GM12878 (cell line): ENCODE measurements at regions not wholly inside any gene's neighbourhood (a gene's known extent, or its start where the extent isn't known, plus 50 kb on each side); places are given as distances from the start of the nearest gene placed in this dataset.

Experiments used
- ATAC-seq: fragments of 200-7000 bp; cut with Tn5 transposase; 3 replicates; pipeline ENCODE4 v1.9.1; 2020; ENCODE audit warnings: mild to moderate bottlenecking, moderate library complexity
- BruUV-seq: library from RNA; stranded (reverse); fragments of 400-500 nt; replicated peaks from 2 replicates; lab custom pipeline; 2021; lab: Mats Ljungman, UMichigan
- CTCF ChIA-PET: fragments of 300-600 bp; sonication (Branson Sonifier 250); formaldehyde crosslinking; extraction: SDS; loops from one replicate; lab custom pipeline; 2021; ENCODE audit warnings: inconsistent platforms; lab: Yijun Ruan, JAX
- POLR2A ChIA-PET: fragments of 350-600 bp; formaldehyde crosslinking; extraction: SDS; loops from one replicate; lab custom pipeline; 2021; ENCODE audit warnings: inconsistent platforms; lab: Charles Lee
- RAD21 ChIA-PET: fragments of 300-600 bp; sonication (Branson Sonifier 250); formaldehyde crosslinking; loops from one replicate; lab custom pipeline; 2023; ENCODE audit warnings: antibody characterized with exemption; ENCODE audit not compliant: unreplicated experiment; lab: Charles Lee
- SMC1A ChIA-PET: fragments of 300-600 bp; sonication (Branson Sonifier 250); formaldehyde crosslinking; loops from one replicate; lab custom pipeline; 2023; ENCODE audit not compliant: unreplicated experiment, uncharacterized antibody; lab: Charles Lee
- DNase-seq: peaks from one replicate; pipeline ENCODE4 v3.0.0-alpha.2; 2011; ENCODE audit warnings: low read depth, low spot score
- FAIRE-seq: peaks from 3 replicates; lab custom pipeline; 2011; peaks lifted over from hg19 to GRCh38; lab: Jason Lieb, UNC
- H2AFZ ChIP-seq: 2 replicates; pipeline ENCODE4 v1.6.0; 2011; ENCODE audit warnings: low read depth, low read length, control low read depth; ENCODE audit not compliant: control insufficient read depth
- H3K27ac ChIP-seq: 2 replicates; pipeline ENCODE4 v1.5.1; 2011; ENCODE audit warnings: control low read depth; ENCODE audit not compliant: control insufficient read depth, insufficient read depth
- H3K27me3 ChIP-seq, 2 experiments: replicated peaks in 1 of 2; 2 replicates each; pipeline versions ENCODE4 v1.6.0 to v1.6.1; 2011; ENCODE audit warnings: low read length in 1 of 2; ENCODE audit not compliant: control insufficient read depth in 2 of 2, insufficient read depth in 2 of 2
- H3K36me3 ChIP-seq, 2 experiments: 2 replicates each; pipeline ENCODE4 v1.5.1; 2011; ENCODE audit warnings: low read length in 1 of 2; ENCODE audit not compliant: control insufficient read depth in 2 of 2, insufficient read depth in 2 of 2
- H3K4me1 ChIP-seq: 2 replicates; pipeline ENCODE4 v1.6.1; 2011; ENCODE audit warnings: mild to moderate bottlenecking, low read length, moderate library complexity, mixed read lengths; ENCODE audit not compliant: control insufficient read depth, insufficient read depth
- H3K4me2 ChIP-seq: 2 replicates; pipeline ENCODE4 v1.6.0; 2011; ENCODE audit warnings: control low read depth; ENCODE audit not compliant: control insufficient read depth, insufficient read depth
- H3K4me3 ChIP-seq: fragments of 200-600 bp; sonication (generic); 2 replicates; pipeline ENCODE4 v1.5.1; 2016
- H3K79me2 ChIP-seq: 2 replicates; pipeline ENCODE4 v1.6.0; 2011; ENCODE audit warnings: low read length; ENCODE audit not compliant: control insufficient read depth, insufficient read depth
- H3K9ac ChIP-seq: 2 replicates; pipeline ENCODE4 v1.8.0; 2011; ENCODE audit warnings: low read length, control low read depth, mixed read lengths; ENCODE audit not compliant: control insufficient read depth, insufficient read depth
- H3K9me3 ChIP-seq: replicated peaks from 3 replicates; pipeline ENCODE4 v1.5.1; 2011; ENCODE audit warnings: mild to moderate bottlenecking, low read length; ENCODE audit not compliant: control insufficient read depth, insufficient read depth
- H4K20me1 ChIP-seq: 2 replicates; pipeline ENCODE4 v1.6.0; 2011; ENCODE audit not compliant: control insufficient read depth, insufficient read depth
- CREM ChIP-seq: IDR thresholded peaks from 2 replicates; pipeline ENCODE4 v1.6.1; 2014; ENCODE audit warnings: antibody characterized with exemption, low read depth
- DPF2 ChIP-seq: fragments of 450-650 bp; IDR thresholded peaks from 2 replicates; pipeline ENCODE4 v1.6.1; 2017; ENCODE audit warnings: mild to moderate bottlenecking
- RB1 ChIP-seq: fragments of 450-650 bp; formaldehyde crosslinking; IDR thresholded peaks from 2 replicates; pipeline ENCODE4 v1.6.1; 2017; ENCODE audit warnings: mild to moderate bottlenecking, borderline replicate concordance
- USF1 ChIP-seq: IDR thresholded peaks from 2 replicates; pipeline ENCODE4 v1.6.1; 2011; ENCODE audit warnings: borderline replicate concordance, low read depth, mild to moderate bottlenecking, moderate library complexity, mixed read lengths, low read length; ENCODE audit not compliant: insufficient read depth; ENCODE audit errors: extremely low read length
- WGBS: methylation state at CpG from one replicate; pipeline ENCODE4 v1.1.6; 2016; ENCODE audit warnings: low lambda C conversion rate; ENCODE audit not compliant: insufficient replicate concordance, insufficient coverage; ENCODE audit errors: missing lambda C conversion rate; 5-methylcytosine and 5-hydroxymethylcytosine counted together
- in situ Hi-C: fragments of 300-500 bp; cut with MboI; formaldehyde crosslinking; loops from 9 replicates; pipeline ENCODE4 v1.14.3; 2018; ENCODE audit warnings: mixed read lengths
- intact Hi-C: fragments of 100-400 bp; cut with micrococcal nuclease; formaldehyde crosslinking; loops from one replicate; pipeline ENCODE4 v1.14.2; 2022; ENCODE audit not compliant: unreplicated experiment
- TF ChIP-seq, protein P1 (sequence below): IDR thresholded peaks from 2 replicates; pipeline ENCODE4 v1.6.1; 2012; ENCODE audit warnings: low read length, inconsistent platforms
- TF ChIP-seq, protein P2 (sequence below): fragments of 450-650 bp; IDR thresholded peaks from 2 replicates; pipeline ENCODE4 v1.6.1; 2016; ENCODE audit warnings: mild to moderate bottlenecking

DNA sequence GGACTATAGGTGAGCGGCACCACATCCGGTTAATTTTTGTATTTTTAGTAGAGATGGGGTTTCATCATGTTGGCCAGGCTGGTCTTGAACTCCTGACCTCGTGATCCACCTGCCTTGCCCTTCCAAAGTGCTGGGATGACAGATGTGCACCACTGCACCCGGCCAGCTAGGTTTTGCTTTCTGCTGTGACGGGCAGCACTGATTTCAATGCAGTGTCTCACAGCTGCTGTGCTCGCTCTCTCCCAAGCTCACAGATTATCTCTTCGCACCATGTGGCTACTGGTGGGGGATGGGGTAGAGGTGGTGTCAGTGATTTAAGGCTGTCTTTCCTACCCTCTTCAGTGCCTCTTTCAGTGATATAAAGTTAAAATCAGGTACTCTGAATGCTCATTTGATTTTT lies 909.1 kb downstream of the TRHDE start:
- no peak for ATAC-seq
- H3K36me3 ChIP-seq: no peaks in the 10 kb centered on the region
- no peak overlapping the region for H2AFZ ChIP-seq
- POLR2A ChIA-PET: interaction anchor here (0.6 kb wide), 1 partner anchor 1639 kb away, joined by 3 read pairs; no protein-coding TSS in a partner anchor
- no peak overlapping the region for H3K9ac ChIP-seq
- in situ Hi-C loops (loop anchor here (25.0 kb wide), 1 partner anchor 106 kb away; no protein-coding TSS in a partner anchor), intact Hi-C loops (no loop called here)
- SMC1A ChIA-PET: no interaction called here
- no TSS peak for BruUV-seq
- H3K4me2 ChIP-seq: no peak overlapping the region
- CTCF ChIA-PET: interaction anchor here (1.3 kb wide), 1 partner anchor 9 kb away, joined by 3 read pairs; no protein-coding TSS in a partner anchor
- H3K27ac ChIP-seq: no peak overlapping the region
- H3K79me2 ChIP-seq: no peaks in the 10 kb centered on the region
- TF ChIP-seq RB1: no peak
- TF ChIP-seq, protein P1, sequence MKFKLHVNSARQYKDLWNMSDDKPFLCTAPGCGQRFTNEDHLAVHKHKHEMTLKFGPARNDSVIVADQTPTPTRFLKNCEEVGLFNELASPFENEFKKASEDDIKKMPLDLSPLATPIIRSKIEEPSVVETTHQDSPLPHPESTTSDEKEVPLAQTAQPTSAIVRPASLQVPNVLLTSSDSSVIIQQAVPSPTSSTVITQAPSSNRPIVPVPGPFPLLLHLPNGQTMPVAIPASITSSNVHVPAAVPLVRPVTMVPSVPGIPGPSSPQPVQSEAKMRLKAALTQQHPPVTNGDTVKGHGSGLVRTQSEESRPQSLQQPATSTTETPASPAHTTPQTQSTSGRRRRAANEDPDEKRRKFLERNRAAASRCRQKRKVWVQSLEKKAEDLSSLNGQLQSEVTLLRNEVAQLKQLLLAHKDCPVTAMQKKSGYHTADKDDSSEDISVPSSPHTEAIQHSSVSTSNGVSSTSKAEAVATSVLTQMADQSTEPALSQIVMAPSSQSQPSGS: no peak
- TF ChIP-seq, protein P2, sequence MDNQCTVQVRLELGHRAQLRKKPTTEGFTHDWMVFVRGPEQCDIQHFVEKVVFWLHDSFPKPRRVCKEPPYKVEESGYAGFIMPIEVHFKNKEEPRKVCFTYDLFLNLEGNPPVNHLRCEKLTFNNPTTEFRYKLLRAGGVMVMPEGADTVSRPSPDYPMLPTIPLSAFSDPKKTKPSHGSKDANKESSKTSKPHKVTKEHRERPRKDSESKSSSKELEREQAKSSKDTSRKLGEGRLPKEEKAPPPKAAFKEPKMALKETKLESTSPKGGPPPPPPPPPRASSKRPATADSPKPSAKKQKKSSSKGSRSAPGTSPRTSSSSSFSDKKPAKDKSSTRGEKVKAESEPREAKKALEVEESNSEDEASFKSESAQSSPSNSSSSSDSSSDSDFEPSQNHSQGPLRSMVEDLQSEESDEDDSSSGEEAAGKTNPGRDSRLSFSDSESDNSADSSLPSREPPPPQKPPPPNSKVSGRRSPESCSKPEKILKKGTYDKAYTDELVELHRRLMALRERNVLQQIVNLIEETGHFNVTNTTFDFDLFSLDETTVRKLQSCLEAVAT: no peak
- TF ChIP-seq DPF2: no peak
- no peak for TF ChIP-seq USF1
- no peak for TF ChIP-seq CREM
- TF ChIP-seq, all 136 proteins: peak for 0
- RAD21 ChIA-PET: no interaction called here
- Histone ChIP-seq H3K27me3 (no peaks in the 10 kb centered on the region), H3K4me1 (no peaks in the 10 kb centered on the region), H4K20me1 (no peaks in the 10 kb centered on the region), H3K4me3 (no peak overlapping the region), H3K9me3 (no peaks in the 10 kb centered on the region)
- FAIRE-seq (no peak), DNase-seq (no peak)
- 30% methylated on average over 7 of the region's 7 CpGs for WGBS
